K562 (cell line): ENCODE measurements at regions not wholly inside any gene's neighbourhood (a gene's known extent, or its start where the extent isn't known, plus 50 kb on each side); places are given as distances from the start of the nearest gene placed in this dataset.

Source experiments
- ATAC-seq: fragments of 200-7000 bp; cut with Tn5 transposase; 3 replicates; pipeline ENCODE4 v1.9.1; 2020; ENCODE audit warnings: moderate library complexity
- BruUV-seq: library from RNA; stranded (reverse); fragments of 400-500 nt; replicated peaks from 2 replicates; lab custom pipeline; 2021; lab: Mats Ljungman, UMichigan
- CTCF ChIA-PET: fragments of 300-600 bp; formaldehyde crosslinking; extraction: SDS; loops from one replicate; lab custom pipeline; 2021; ENCODE audit warnings: low intra/inter-chr PET ratio; lab: Yijun Ruan, JAX
- POLR2A ChIA-PET: fragments of 300-600, 350-650 bp; sonication (Branson Sonifier 250); formaldehyde crosslinking; extraction: SDS; loops from one replicate; lab custom pipeline; 2021; ENCODE audit warnings: antibody characterized with exemption, inconsistent platforms; lab: Yijun Ruan, JAX
- DNase-seq, 4 experiments: peaks; one replicate each; pipeline versions ENCODE4 v3.0.0 to v3.0.0-alpha.2; 2011 to 2018; ENCODE audit warnings: low spot score in 3 of 4, mixed read lengths in 3 of 4; ENCODE audit errors: extremely low read depth in 1 of 4
- FAIRE-seq: peaks from 2 replicates; lab custom pipeline; 2011; peaks lifted over from hg19 to GRCh38; lab: Jason Lieb, UNC
- H2AFZ ChIP-seq: 2 replicates; pipeline ENCODE4 v1.6.0; 2011; ENCODE audit warnings: low read depth, low read length, control low read depth, inconsistent platforms
- H3K27ac ChIP-seq: fragments of 200-600 bp; 3 replicates; pipeline ENCODE4 v1.8.0; 2011; ENCODE audit warnings: low read depth, mild to moderate bottlenecking, control low read depth, inconsistent platforms, low read length, moderate library complexity, mixed read lengths; ENCODE audit errors: extremely low read depth
- H3K27me3 ChIP-seq, 2 experiments: fragments of 300-600 bp in 1 of 2; 2 replicates in 1 of 2; 3 replicates in 1 of 2; pipeline versions ENCODE4 v1.6.0 to v1.8.0; 2011; ENCODE audit warnings: inconsistent platforms in 2 of 2, low read length in 2 of 2, mild to moderate bottlenecking in 1 of 2, mixed read lengths in 1 of 2, moderate library complexity in 1 of 2; ENCODE audit not compliant: control insufficient read depth in 2 of 2, insufficient read depth in 2 of 2
- H3K36me3 ChIP-seq: fragments of 300-600 bp; 3 replicates; pipeline ENCODE4 v1.8.0; 2011; ENCODE audit warnings: mild to moderate bottlenecking, low read length, inconsistent platforms; ENCODE audit not compliant: control insufficient read depth, insufficient read depth
- H3K4me1 ChIP-seq, 2 experiments: fragments of 200-600 bp in 1 of 2; replicated peaks in 1 of 2; 2 replicates in 1 of 2; 3 replicates in 1 of 2; pipeline versions ENCODE4 v1.5.1 to v1.8.0; 2011; ENCODE audit warnings: inconsistent platforms in 2 of 2, low read length in 2 of 2, mild to moderate bottlenecking in 1 of 2, mixed read lengths in 1 of 2, moderate library complexity in 1 of 2; ENCODE audit not compliant: control insufficient read depth in 2 of 2, insufficient read depth in 2 of 2
- H3K4me2 ChIP-seq: 2 replicates; pipeline ENCODE4 v1.6.1; 2011; ENCODE audit warnings: low read length, control low read depth, inconsistent platforms, mixed read lengths; ENCODE audit not compliant: insufficient read depth
- H3K4me3 ChIP-seq: fragments of 200-600 bp; sonication (generic), shearing (Covaris generic); 2 replicates; pipeline ENCODE4 v1.5.1; 2016; ENCODE audit warnings: control low read depth, inconsistent platforms
- H3K79me2 ChIP-seq: fragments of 200-600 bp; 3 replicates; pipeline ENCODE4 v1.8.0; 2011; ENCODE audit warnings: low read length, inconsistent platforms; ENCODE audit not compliant: control insufficient read depth, insufficient read depth
- H3K9ac ChIP-seq, 2 experiments: 2 replicates each; pipeline versions ENCODE4 v1.6.0 to v1.6.1; 2011; ENCODE audit warnings: low read depth in 2 of 2, low read length in 2 of 2, control low read depth in 1 of 2, inconsistent platforms in 1 of 2, mild to moderate bottlenecking in 1 of 2, mixed read lengths in 1 of 2; ENCODE audit not compliant: insufficient read depth in 1 of 2
- H3K9me1 ChIP-seq: one replicate; pipeline ENCODE4 v1.6.0; 2011; ENCODE audit warnings: inconsistent platforms, mild to moderate bottlenecking, low read length, moderate library complexity; ENCODE audit not compliant: control insufficient read depth, insufficient read depth
- H3K9me3 ChIP-seq: replicated peaks from 2 replicates; pipeline ENCODE4 v1.5.1; 2011; ENCODE audit warnings: low read depth, low read length, inconsistent platforms; ENCODE audit not compliant: control insufficient read depth, insufficient read depth
- H4K20me1 ChIP-seq: replicated peaks from 2 replicates; pipeline ENCODE4 v1.6.1; 2011; ENCODE audit warnings: low read length, inconsistent platforms, mixed read lengths; ENCODE audit not compliant: control insufficient read depth, insufficient read depth
- E2F6 ChIP-seq, 2 experiments: IDR thresholded peaks; 2 replicates each; pipeline ENCODE4 v1.6.1; 2011; ENCODE audit warnings: borderline replicate concordance in 1 of 2, control low read depth in 1 of 2, low read depth in 1 of 2, low read length in 1 of 2, mild to moderate bottlenecking in 1 of 2, mixed read lengths in 1 of 2, moderate library complexity in 1 of 2; ENCODE audit not compliant: insufficient read depth in 1 of 2, insufficient read length in 1 of 2, poor library complexity in 1 of 2, severe bottlenecking in 1 of 2; ENCODE audit errors: extremely low read depth in 1 of 2
- HSF4 ChIP-seq: fragments of 250-450 bp; sonication (Bioruptor Pico); IDR thresholded peaks from 2 replicates; pipeline ENCODE4 v2.1.2; 2022; ENCODE audit warnings: mild to moderate bottlenecking, moderate library complexity, borderline replicate concordance
- MAFK ChIP-seq: IDR thresholded peaks from 2 replicates; pipeline ENCODE4 v1.6.1; 2011; ENCODE audit warnings: low read length, improper control_type of control experiment
- RBM14 ChIP-seq: fragments of 200-400 bp; formaldehyde crosslinking; IDR thresholded peaks from 2 replicates; pipeline ENCODE4 v1.6.1; 2018; ENCODE audit warnings: low read depth, mild to moderate bottlenecking, low read length, moderate library complexity, borderline replicate concordance; ENCODE audit not compliant: insufficient read depth
- ZBTB1 ChIP-seq: sonication (generic); formaldehyde crosslinking; IDR thresholded peaks from 2 replicates; pipeline ENCODE4 v1.8.1; 2023; ENCODE audit warnings: missing genetic modification reagents, low read depth, mild to moderate bottlenecking, borderline replicate concordance
- ZNF408 ChIP-seq: fragments of 250-450 bp; sonication (Bioruptor Pico); IDR thresholded peaks from 2 replicates; pipeline ENCODE4 v1.4.0; 2020; ENCODE audit warnings: low read depth, mild to moderate bottlenecking, moderate library complexity
- WGBS: fragments of 100-300 bp; shearing (Covaris generic); methylation state at CpG from one replicate; pipeline ENCODE4 v1.1.6; 2016; ENCODE audit warnings: low coverage, mixed read lengths; ENCODE audit not compliant: insufficient coverage; ENCODE audit errors: missing lambda C conversion rate; 5-methylcytosine and 5-hydroxymethylcytosine counted together
- in situ Hi-C: fragments of 300-500 bp; cut with MboI; formaldehyde crosslinking; loops from 4 replicates; pipeline ENCODE4 v1.15.0; 2018; ENCODE audit warnings: inconsistent platforms, mixed read lengths
- intact Hi-C: fragments of 100-400 bp; cut with micrococcal nuclease; formaldehyde crosslinking; loops from 2 replicates; pipeline ENCODE4 v1.14.2; 2022

- no peak for TF ChIP-seq ZNF408 (CRISPR knock-in tag)
- no peak for TF ChIP-seq E2F6 (IDR thresholded peaks at IDR 0.05; ENCODE audit: borderline replicate concordance in 1 of 2, extremely low read depth in 1 of 2, insufficient read depth in 1 of 2, insufficient read length in 1 of 2, low read depth in 1 of 2, low read length in 1 of 2, poor library complexity in 1 of 2, severe bottlenecking in 1 of 2)
- no peak for TF ChIP-seq RBM14
- TF ChIP-seq HSF4 (CRISPR knock-in tag): no peak
- TF ChIP-seq ZBTB1: no peak
- TF ChIP-seq, all 486 proteins: peak for 0
Observed at GRCh38 chr10:10498781-10499180, 518.9 kb upstream of the CELF2 start (continued).

GRCh38 chr10:10499839-10500238 is 517.8 kb upstream of the CELF2 start:
- in situ Hi-C loops (no loop called here), intact Hi-C loops (no loop called here)
- H3K36me3 ChIP-seq: no peaks in the 10 kb centered on the region
- H3K4me1 ChIP-seq: no peaks in the 10 kb centered on the region
- no peak for DNase-seq
- no peaks in the 10 kb centered on the region for H3K9me1 ChIP-seq
- no peaks in the 10 kb centered on the region for H3K9me3 ChIP-seq
- no TSS peak for BruUV-seq
- CTCF ChIA-PET: no interaction called here
- no peak overlapping the region for H3K4me2 ChIP-seq
- 5% methylated on average over 2 of the region's 2 CpGs for WGBS
- no peaks in the 10 kb centered on the region for H3K79me2 ChIP-seq
- POLR2A ChIA-PET: no interaction called here
- FAIRE-seq: no peak
- H3K27ac ChIP-seq: no peak overlapping the region
- no peak overlapping the region for H3K9ac ChIP-seq
- H3K27me3 ChIP-seq: no peaks in the 10 kb centered on the region
- H2AFZ ChIP-seq: no peak overlapping the region
- no peak for TF ChIP-seq MAFK
- H3K4me3 ChIP-seq: no peak overlapping the region
- H4K20me1 ChIP-seq: no peaks in the 10 kb centered on the region
- ATAC-seq: no peak
